ENCODE measurements at regions not wholly inside any gene's neighbourhood (a gene's known extent, or its start where the extent isn't known, plus 50 kb on each side); places are given as distances from the start of the nearest gene placed in this dataset.
A peak's percentile ranks its signal among the peaks of the same experiment; 100 is the strongest.
"Not testable (repeated sequence)": the region's sequence is repeated elsewhere in the genome, so short reads cannot be mapped to it uniquely, and the experiment has no call there.

DNA sequence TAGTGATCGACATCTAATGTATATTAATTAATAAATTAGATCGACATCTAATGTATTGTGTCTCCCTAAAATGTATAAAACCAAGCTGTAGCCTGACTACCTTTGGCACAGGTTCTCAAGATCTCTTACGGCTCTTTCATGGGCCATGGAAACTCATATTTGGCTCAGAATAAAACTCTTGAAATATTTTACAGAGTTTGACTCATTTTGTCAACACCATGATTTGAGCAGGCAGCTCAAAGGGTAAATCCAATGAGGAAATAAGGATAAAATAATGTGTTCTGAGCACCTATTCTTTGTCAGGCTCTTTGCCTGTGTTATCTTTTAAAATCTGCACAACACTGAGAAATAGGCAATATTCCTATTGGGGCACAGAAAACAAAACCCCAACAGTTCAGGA, 223.4 kb upstream of the DUSP10 start:
- DNase-seq (ENCODE audit: low read depth in 2 of 2), result no peak

DNA sequence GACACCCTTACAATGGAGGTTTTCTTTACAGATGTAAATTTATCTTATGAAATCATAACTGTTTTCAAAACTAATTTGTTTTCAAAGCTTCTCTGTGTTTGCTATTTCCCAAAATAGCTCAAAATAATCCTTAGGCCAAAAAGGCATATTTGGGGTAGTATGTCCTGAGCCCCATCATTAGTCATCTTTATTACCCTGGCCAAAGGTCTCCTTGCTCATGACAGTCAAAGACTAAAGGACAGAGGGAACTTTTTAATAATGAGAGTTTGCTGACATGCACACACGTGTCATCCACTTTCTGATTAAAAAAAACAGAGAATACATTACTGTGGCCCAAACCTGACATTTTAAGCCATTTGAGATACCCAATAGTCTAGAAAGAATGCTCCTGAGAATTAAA, 221.9 kb upstream of the DUSP10 start:
- no peak for DNase-seq (ENCODE audit: low read depth in 2 of 2)

DNA sequence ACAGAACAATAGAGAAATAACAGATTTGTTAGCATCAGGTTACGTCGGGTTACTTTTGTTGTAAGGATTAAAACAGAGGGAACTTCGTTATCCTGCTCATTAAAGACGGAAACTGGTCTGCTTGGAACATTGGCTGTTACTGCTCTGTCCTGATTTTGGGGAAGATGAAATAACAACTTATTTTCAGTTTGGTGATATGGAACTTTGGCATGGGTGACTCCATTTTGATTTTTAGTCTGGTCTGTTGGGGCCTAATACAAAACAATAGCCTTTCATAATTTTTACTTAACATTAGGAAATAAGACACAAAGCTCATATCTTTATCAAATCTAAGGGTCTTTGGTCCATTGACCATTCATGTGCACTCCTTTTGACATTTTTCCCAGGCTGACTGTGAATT, 220.5 kb upstream of the DUSP10 start:
- DNase-seq (ENCODE audit: low read depth in 2 of 2), result no peak

DNA sequence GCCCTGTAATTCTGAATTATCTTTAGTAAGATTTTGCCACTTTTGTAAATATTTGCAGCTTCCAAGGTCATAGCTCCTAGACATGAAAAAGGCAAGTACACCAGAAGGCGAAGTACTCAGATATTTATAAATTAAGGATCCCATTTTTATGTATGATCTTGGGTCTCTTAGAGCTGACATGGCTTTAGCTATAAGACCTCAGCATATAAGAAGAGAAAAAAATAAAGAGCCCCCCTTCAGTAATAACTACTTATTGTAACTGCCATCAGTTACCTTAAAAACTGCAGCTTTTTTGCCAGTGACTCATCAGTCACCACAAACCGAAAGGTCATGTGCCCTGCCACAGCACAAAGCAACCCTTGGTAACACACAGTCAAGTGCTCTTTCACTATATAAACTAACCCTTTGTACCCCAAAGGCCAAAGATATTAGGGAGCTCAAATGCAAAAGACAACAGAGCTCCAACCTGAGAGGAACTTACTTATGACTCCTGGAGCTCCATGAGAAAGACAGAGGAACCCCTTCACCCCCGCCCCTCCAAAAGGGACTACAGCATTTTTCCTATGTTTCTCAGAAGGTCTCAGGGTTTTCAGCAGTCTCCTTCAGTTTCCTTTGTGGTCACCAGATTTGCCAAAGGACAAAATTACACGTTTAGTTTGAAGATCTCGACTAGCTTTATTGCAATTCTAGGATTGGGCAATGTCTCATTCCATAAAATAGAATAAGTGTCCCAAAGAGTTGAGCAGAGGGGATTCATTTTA, 219.8 kb upstream of the DUSP10 start:
- peak; percentile 12 to 56 for DNase-seq (ENCODE audit: low read depth in 2 of 2)

DNA sequence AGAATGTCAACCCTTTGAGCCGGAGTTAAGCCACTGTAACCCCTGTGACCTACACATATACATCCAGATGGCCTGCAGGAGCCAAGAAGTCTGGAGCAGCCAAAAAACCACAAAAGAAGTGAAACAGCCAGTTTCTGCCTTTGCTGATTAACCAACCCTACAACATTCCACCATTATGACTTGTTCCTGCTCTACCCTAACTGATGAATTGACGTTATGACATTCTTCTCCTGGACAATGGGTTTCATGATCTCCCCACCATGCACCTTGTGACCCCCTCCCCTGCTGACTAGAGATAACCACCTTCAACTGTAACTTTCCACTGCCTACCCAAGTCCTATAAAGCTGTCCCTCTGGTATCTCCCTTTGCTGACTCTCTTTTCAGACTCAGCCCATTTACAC, 216.3 kb upstream of the DUSP10 start:
- not testable (repeated sequence) for DNase-seq (ENCODE audit: low read depth in 2 of 2)

DNA sequence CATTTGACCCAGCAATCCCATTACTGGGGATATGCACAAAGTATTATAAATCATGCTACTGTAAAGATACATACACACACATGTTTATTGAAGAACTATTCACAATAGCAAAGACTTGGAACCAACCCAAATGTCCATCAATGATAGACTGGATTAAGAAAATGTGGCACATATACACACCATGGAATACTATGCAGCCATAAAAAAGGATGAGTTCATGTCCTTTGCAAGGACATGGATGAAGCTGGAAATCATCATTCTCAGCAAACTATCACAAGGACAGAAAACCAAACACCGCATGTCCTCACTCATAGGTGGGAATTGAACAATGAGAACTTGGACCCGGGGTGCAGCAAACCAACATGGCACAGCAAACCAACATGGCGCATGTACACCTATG, 215.5 kb upstream of the DUSP10 start:
- not testable (repeated sequence) for DNase-seq (ENCODE audit: low read depth in 2 of 2)

DNA sequence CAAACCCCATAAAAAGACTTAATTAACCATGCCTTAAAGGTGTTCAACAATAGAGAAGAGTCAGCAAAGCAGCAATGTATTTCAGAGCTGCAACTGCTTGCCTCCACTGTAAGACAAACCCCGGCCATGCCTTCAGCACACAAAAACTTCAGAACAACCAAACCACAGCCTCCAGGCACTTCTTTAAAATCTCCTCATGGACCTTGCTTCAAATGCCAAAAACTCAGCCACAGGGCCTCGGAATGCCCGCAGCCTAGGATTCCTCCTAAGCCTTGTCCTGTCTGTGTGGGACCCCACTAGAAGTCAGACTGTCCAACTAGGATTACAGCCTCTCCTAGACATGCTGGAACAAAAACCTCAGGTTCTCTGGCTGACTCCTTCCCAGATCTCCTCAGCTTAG, 208.1 kb upstream of the DUSP10 start:
- DNase-seq (ENCODE audit: low read depth in 2 of 2), result no peak

DNA sequence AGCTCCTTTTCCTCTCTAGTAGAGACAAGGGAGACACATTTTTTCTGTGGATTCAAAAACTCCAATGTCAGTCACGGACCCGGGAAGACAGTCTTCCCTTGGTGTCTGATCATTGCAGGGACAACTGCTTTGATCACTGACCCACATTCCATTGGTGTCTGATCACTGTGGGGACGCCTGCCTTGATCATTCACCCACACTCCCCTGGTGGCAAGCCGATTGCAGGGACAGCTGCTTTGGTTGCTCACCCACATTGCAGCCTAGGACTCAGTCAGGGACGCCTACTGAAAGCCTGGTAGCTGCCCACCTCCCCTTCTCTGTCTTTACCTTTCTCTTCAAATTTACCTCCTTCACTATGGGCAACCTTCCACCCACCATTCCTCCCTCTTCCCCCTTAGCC, 206.6 kb upstream of the DUSP10 start:
- DNase-seq (ENCODE audit: low read depth in 2 of 2), result no peak

DNA sequence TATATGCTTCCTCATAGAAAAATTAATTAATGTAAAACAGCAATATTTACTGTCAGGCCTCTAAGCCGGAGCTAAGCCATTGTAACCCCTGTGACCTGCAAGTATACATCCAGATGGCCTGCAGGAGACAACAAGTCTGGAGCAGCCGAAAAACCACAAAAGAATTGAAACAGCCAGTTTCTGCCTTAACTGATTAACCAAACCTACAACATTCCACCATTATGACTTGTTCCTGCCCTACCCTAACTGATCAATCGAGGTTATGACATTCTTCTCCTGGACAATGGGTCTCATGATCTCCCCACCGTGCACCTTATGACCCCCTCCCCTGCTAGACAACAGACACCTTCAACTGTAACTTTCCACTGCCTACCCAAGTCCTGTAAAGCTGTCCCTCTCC, 205.8 kb upstream of the DUSP10 start:
- DNase-seq (ENCODE audit: low read depth in 2 of 2), result no peak

DNA sequence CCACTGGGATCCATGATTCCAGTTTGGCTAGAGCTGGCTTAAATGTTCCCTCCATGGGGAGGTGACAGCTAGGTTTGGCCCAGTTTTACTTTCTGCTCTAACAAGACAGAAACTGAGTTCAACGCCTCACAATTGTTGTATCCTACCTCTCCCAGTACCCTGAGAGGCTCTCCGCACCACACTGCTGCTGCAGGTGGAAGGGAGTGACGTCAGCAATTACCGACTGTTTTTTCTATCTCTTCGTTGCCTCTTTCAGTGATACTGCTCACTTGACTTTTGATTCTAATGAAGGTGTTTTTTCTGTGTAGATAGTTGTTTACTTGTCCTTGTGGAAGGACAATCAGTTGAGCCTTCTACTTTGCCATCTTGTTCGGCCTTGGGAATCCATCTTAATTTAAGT, 204.9 kb upstream of the DUSP10 start:
- DNase-seq (ENCODE audit: low read depth in 2 of 2), result no peak

DNA sequence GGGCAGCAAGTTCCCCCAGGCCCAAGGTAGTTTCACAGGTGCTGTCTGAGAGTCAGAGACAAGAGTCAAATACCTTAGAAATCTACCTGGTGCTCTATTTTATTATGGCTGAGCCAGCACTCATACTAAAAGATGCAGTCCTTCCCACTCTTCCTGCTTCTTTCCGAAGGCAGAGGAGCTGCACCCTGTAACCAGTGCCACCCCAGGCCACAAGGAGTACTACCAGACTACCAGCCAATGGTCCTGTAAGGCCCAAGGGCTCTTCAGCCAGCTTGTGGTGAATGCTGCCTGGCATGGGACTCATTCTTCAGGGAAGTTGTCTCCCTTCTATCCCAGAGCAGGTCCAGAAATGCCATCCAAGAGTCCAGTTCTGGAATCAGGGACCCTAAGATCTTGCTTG, 203.8 kb upstream of the DUSP10 start:
- DNase-seq (ENCODE audit: low read depth in 2 of 2), result no peak

DNA sequence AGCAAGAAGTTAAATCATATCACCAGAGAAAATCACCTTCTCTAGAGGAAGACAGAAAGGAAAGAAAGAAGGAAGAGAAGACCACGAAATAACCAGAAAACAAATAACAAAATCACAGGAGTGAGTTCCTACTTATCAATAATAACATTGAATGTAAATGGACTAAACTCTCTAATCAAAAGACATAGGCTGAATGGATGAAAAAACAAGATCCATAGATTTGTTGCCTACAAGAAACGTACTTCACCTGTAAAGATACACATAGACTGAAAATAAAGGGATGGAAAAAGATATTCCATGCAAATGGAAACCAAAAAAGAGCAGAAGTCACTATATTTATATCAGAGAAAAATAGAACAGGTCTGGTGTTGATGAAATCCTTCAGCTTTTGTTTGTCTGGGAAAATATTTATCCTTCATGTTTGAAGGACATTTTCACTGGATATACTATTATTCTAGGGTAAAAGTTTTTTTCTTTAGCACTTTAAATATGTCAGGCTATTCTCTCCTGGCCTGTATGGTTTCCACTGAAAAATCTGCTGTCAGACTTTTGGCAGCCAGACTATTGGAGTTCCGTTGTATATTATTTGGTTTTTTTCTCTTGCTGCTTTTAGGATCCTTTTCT, 202.5 kb upstream of the DUSP10 start:
- no peak for DNase-seq (ENCODE audit: low read depth in 2 of 2)

DNA sequence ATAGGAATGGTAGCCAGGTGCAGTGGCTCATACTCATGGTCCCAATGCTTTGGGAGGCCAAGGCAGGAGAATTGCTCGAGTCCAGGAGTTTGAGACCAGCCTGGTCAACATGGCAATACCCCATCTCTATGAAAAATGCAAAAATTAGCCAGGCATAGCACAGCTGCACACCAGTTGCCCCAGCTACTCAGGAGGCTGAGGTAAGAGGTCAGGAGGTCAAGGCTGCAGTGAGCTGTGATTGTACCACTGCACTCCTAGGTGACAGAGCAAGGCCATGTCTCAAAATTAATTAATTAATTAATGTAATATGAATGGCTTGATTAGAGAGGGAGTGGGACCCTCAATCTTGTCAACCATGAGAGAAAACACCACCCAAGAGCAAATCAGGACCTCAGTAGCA, 198.7 kb upstream of the DUSP10 start:
- no peak for DNase-seq (ENCODE audit: low read depth in 2 of 2)

DNA sequence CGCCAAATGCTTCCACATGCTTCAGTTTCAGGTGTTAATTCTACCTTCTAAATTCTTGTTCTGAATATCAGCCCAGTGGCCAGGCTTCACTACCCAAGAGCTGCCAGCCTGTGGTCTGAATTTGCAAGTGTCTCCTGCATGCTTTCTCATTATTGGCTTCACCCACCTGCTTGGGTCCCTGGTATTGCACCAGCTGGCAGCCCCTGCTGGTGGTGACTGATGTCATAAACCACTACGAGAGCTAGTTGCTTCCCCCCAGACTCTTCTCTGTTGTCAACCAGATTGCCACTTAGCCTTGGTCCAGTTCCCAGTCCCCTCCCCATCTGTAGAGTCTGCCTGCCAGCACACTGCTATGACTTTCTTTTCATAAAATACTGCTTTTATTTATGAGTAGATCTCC, 197.7 kb upstream of the DUSP10 start:
- DNase-seq (ENCODE audit: low read depth in 2 of 2), result no peak

DNA sequence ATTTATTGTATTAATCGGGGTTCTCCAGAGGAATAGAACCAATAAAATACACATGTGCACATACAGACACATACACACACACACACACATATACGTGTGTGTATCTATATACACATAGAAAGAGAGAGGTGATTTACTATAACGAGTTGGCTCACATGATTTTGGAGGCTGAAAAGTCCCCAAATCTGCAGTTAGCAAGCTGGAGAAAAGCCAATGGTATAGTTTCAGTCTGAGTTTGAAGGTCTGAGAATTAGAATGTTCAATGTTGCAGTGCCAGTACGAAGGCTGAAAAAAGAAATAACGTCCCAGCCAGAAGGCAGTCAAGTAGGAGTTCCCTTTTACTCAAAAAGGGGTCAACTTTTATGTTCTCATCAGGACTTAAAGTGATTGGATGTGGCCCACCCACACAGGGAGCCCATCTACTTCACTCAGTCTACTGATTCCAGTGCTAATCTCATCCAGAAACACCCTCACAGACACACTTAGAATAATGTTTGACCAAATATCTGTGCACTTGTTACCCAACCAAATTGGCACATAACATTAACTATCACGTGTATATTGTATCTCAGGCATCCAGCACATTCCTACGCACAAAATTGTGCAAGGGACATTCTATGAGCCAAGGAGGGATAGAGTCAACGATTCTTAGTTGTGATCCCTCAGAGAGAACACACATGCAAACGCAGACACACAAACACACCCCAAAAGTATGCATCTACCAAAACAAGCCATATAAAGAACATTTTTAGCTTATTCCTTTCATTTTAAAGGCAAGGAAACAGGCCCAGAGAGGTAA, 195.5 kb upstream of the DUSP10 start:
- DNase-seq (ENCODE audit: low read depth in 2 of 2), result no peak

DNA sequence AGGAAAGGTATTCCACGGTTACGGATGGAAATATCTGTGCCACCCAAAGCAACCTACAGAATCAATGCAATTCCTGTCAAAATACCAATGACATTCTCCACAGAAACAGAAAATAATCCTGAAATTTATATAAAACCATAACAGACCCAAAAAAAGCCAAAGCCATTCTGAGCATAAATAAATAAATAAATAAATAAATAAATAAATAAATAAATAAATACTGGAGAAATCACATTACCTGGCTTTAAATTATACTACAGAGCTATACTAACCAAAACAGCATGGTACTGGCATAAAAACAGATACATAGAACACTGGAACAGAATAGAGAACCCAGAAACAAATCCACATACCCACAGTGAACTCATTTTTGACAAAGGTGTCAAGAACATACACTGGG, 191.9 kb upstream of the DUSP10 start:
- DNase-seq (ENCODE audit: low read depth in 2 of 2), result no peak

DNA sequence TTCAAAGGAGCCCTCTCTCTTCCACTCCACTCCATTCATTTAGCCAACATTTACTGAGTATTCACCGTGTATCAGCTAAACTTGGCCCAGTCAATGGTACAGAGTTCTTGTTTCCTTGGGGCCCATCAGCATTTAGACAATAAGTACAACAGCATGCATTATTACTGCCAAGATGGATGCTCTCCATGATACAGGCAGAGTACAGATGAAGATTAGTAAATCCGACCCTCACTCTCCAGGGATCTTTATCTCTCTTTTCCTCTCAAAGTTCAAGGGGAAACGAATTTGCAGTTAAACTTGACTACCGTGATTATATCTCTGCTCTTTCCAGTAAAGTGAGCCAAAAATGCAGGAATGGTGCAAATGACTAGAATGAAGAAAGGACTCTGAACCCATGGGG, 184.6 kb upstream of the DUSP10 start:
- DNase-seq (ENCODE audit: low read depth in 2 of 2), result no peak

DNA sequence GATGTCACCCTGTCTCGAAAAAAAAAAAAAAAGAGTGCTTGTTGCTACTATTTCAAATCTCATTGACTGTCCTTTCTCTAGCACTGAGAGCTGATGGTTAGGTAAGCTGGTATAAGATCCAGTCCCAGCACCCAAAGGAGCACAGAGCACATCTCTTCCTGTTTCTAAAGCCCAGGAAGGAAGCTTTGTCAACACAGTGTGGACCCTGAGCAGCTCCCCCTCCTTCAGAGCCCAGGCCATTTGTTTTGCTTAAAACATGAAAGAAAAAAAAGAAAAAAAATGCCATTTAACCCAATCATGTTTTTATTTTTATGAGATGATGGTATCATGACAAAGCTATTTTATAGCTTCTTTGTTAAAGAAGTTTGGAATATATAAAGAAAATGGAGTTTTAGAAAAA, 184.1 kb upstream of the DUSP10 start:
- no peak for DNase-seq (ENCODE audit: low read depth in 2 of 2)

DNA sequence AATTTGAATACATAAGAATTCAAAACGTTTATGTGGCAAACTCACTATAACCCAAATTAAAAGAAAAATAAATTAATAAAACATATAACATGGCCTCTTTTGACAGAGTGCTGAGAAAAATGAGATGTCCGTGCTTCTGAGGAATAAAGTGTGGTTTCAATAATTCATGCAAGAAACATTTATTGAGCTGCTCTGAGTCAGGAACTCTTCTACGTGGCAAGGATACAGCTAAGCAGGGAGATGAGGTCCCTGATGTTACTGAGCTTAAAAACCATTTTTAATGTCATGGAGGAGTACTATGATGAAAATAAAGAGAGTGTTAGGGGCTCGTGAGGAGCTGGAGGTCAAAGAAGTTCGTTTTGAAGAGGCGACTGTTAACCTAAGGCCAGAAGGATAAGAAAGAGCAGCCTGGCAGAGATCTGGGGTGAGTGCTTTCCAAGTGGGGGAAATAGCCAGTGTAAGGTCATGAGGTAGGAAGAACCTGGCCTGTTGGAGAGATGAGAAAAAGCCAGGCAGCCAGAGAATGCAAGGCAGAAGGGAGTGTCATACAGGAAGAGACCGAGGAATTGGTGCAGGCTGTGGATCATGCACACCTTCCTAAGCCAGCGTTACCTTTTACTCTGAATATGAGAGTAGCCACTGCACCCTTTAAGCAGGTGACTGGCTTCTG, 182.2 kb upstream of the DUSP10 start:
- no peak for DNase-seq (ENCODE audit: low read depth in 2 of 2)

DNA sequence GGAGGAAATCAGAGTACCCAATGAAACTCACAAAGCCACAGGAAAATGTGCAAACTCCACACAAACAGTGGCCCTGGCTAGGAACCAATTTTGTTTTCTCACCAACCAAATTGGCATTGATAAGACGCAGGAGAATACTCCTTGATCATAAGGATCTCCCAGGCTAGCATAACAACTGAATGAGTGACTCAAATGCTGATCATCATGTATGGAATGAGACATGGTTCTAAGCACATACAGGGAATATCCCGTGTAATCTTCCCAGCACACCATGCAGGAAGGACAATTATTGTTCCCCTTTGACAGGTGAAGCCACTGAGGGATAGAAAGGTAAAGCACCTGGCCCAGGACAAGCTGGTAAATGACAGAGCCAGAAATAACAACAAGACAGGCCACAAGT, 180.0 kb upstream of the DUSP10 start:
- no peak for DNase-seq (ENCODE audit: low read depth in 2 of 2)

DNA sequence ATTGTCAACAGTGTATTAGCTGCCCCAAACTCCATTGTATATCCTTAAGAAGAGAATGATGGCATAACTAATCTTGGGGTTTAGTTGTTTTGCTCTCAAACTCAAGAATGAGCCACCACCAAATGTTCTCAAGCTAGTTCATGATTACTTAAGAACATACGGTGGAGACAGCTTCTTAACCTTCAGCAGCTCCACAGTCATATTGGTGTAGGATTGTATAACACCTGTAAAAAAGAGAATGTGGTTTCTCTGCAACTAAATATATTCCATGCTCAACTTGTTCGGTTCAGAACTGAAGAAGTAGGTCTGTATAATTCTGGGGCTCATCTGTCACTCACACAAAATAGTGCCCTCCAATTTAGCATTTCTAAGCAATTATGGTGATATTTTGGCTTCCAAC, 177.9 kb upstream of the DUSP10 start:
- DNase-seq (ENCODE audit: low read depth in 2 of 2), result no peak

DNA sequence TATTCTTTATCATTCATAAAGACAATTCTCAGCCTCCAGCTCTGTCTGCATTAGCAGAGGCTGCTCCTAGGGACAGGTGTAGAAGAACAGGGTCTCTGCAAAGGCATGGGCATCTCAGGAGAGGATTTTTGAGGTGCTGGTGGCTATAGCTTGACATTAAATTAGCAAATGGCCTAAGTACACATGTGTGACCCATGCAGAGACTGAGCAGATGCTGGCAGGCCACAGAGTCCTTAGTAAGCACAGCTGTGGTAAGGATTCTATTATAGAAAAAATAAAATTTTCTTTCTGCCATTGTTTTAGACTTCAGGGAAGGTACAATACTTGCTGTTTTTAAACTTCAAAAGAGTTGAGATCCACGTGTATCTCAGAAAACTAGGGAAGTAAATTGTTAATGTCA, 177.5 kb upstream of the DUSP10 start:
- DNase-seq (ENCODE audit: low read depth in 2 of 2), result no peak

DNA sequence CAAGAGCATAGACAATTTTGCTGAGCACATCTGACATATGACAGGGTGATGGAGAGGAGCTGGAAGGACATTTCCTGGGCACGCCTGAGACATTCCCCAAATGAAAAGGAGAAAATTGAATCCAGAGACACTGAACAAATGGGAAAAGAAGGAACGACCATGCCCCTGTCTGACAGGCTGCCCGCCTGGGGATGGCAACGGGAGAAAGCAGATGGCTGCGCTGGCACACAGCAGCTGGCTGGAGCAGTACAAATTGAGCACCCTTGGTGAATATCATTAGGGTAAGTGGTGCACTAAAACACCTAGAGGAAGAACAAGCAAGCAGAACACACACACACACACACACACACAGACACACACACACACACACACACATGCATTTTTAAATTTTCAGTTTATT, 174.3 kb upstream of the DUSP10 start:
- DNase-seq (ENCODE audit: low read depth in 2 of 2), result no peak
